Endothelial cell of umbilical vein (primary cell): ENCODE measurements at regions not wholly inside any gene's neighbourhood (a gene's known extent, or its start where the extent isn't known, plus 50 kb on each side); places are given as distances from the start of the nearest gene placed in this dataset.

Source experiments
- BruUV-seq: library from RNA; stranded (reverse); fragments of 400-500 nt; replicated peaks from 2 replicates; lab custom pipeline; 2021; lab: Mats Ljungman, UMichigan
- CTCF ChIA-PET: fragments of 300-600, 350-600 bp; sonication (Branson Sonifier 250); formaldehyde crosslinking; loops from one replicate; lab custom pipeline; 2021; ENCODE audit warnings: antibody characterized with exemption, inconsistent platforms; lab: Charles Lee
- POLR2A ChIA-PET: fragments of 300-600, 350-600 bp; sonication (Branson Sonifier 250); formaldehyde crosslinking; loops from one replicate; lab custom pipeline; 2021; ENCODE audit warnings: antibody characterized with exemption, inconsistent platforms; lab: Charles Lee
- DNase-seq: peaks from one replicate; pipeline ENCODE4 v3.0.0-alpha.2; 2011; ENCODE audit warnings: low read depth, low spot score
- FAIRE-seq: peaks from 2 replicates; lab custom pipeline; 2011; peaks lifted over from hg19 to GRCh38; lab: Jason Lieb, UNC
- H2AFZ ChIP-seq: 2 replicates; pipeline ENCODE4 v1.6.0; 2012; ENCODE audit warnings: low read depth, low read length, control low read depth, inconsistent platforms
- H3K27ac ChIP-seq: 2 replicates; pipeline ENCODE4 v1.5.1; 2011; ENCODE audit warnings: low read depth, mild to moderate bottlenecking, control low read depth, low read length, moderate library complexity; ENCODE audit not compliant: insufficient read depth
- H3K27me3 ChIP-seq, 2 experiments: 2 replicates each; pipeline versions ENCODE4 v1.6.0 to v1.6.1; 2011; ENCODE audit warnings: low read length in 2 of 2, mixed read lengths in 1 of 2; ENCODE audit not compliant: control insufficient read depth in 2 of 2, insufficient read depth in 2 of 2
- H3K36me3 ChIP-seq, 2 experiments: 2 replicates in 1 of 2; 3 replicates in 1 of 2; pipeline ENCODE4 v1.5.1; 2011; ENCODE audit warnings: low read length in 2 of 2, mild to moderate bottlenecking in 1 of 2, moderate library complexity in 1 of 2; ENCODE audit not compliant: control insufficient read depth in 2 of 2, insufficient read depth in 2 of 2; ENCODE audit errors: extremely low read depth in 1 of 2
- H3K4me1 ChIP-seq: 3 replicates; pipeline ENCODE4 v1.5.1; 2011; ENCODE audit warnings: mild to moderate bottlenecking, low read length; ENCODE audit not compliant: control insufficient read depth, insufficient read depth; ENCODE audit errors: extremely low read depth
- H3K4me2 ChIP-seq: 2 replicates; pipeline ENCODE4 v1.6.1; 2011; ENCODE audit warnings: low read length, control low read depth, mixed read lengths; ENCODE audit not compliant: insufficient read depth
- H3K4me3 ChIP-seq, 3 experiments: fragments of 200-600 bp in 1 of 3; sonication (generic), shearing (Covaris generic) in 1 of 3; replicated peaks in 1 of 3; 2 replicates each; pipeline ENCODE4 v1.5.1; 2011 to 2016; ENCODE audit warnings: control low read depth in 3 of 3, low read length in 3 of 3, mild to moderate bottlenecking in 2 of 3, inconsistent platforms in 1 of 3, low read depth in 1 of 3, moderate library complexity in 1 of 3; ENCODE audit not compliant: insufficient read depth in 1 of 3
- H3K79me2 ChIP-seq: 2 replicates; pipeline ENCODE4 v1.6.0; 2012; ENCODE audit warnings: low read length, inconsistent platforms; ENCODE audit not compliant: control insufficient read depth, insufficient read depth
- H3K9ac ChIP-seq: replicated peaks from 2 replicates; pipeline ENCODE3; 2011; ENCODE audit warnings: low read length, control low read depth; ENCODE audit not compliant: insufficient read depth; ENCODE audit errors: extremely low read depth
- H3K9me1 ChIP-seq: replicated peaks from 3 replicates; pipeline ENCODE4 v1.6.0; 2011; ENCODE audit warnings: mild to moderate bottlenecking, low read length; ENCODE audit not compliant: control insufficient read depth, insufficient read depth; ENCODE audit errors: extremely low read depth
- H3K9me3 ChIP-seq: replicated peaks from 2 replicates; pipeline ENCODE4 v1.5.1; 2012; ENCODE audit warnings: low read length, inconsistent platforms; ENCODE audit not compliant: control insufficient read depth, insufficient read depth
- H4K20me1 ChIP-seq: replicated peaks from 2 replicates; pipeline ENCODE3; 2011; ENCODE audit warnings: mild to moderate bottlenecking, low read length; ENCODE audit not compliant: control insufficient read depth, insufficient read depth; ENCODE audit errors: extremely low read depth
- EZH2 ChIP-seq: IDR thresholded peaks from 2 replicates; pipeline ENCODE4 v1.6.1; 2012; ENCODE audit warnings: borderline replicate concordance, low read depth, mild to moderate bottlenecking, moderate library complexity, low read length, inconsistent platforms; ENCODE audit not compliant: severe bottlenecking
- FOS ChIP-seq: IDR thresholded peaks from 2 replicates; pipeline ENCODE4 v1.6.1; 2011; ENCODE audit warnings: mild to moderate bottlenecking, low read length, moderate library complexity, borderline replicate concordance; ENCODE audit not compliant: insufficient read depth
- GATA2 ChIP-seq: IDR thresholded peaks from 2 replicates; pipeline ENCODE4 v1.7.0; 2011; ENCODE audit warnings: low read depth, mild to moderate bottlenecking, moderate library complexity, mixed read lengths, low read length; ENCODE audit not compliant: insufficient read length, insufficient read depth
- JUN ChIP-seq: IDR thresholded peaks from 2 replicates; pipeline ENCODE4 v1.6.1; 2011; ENCODE audit warnings: borderline replicate concordance, low read depth; ENCODE audit not compliant: insufficient read length, insufficient read depth
- MYC ChIP-seq: IDR thresholded peaks from one replicate; pipeline ENCODE4 v1.6.1; 2011; ENCODE audit warnings: mild to moderate bottlenecking, low read depth, low read length
- POLR2A ChIP-seq: IDR thresholded peaks from 2 replicates; pipeline ENCODE4 v1.6.1; 2012; ENCODE audit warnings: low read depth, mild to moderate bottlenecking, control low read depth, low read length
- POLR2AphosphoS5 ChIP-seq: IDR thresholded peaks from 2 replicates; pipeline ENCODE4 v1.6.1; 2012; ENCODE audit warnings: low read depth, mild to moderate bottlenecking, control low read depth, low read length, moderate library complexity; ENCODE audit not compliant: insufficient read depth
- dilution Hi-C: fragments of 300-500 bp; cut with MboI; formaldehyde crosslinking; loops from one replicate; pipeline ENCODE4 v1.15.0; 2019; ENCODE audit warnings: low sequenced_read_pairs; ENCODE audit not compliant: extremely low pct_ligation_motif_present
- intact Hi-C: fragments of 100-400 bp; cut with micrococcal nuclease; formaldehyde crosslinking; loops from one replicate; pipeline ENCODE4 v1.10.0; 2022
- TF ChIP-seq, protein P1 (sequence below): IDR thresholded peaks from 2 replicates; pipeline ENCODE4 v1.6.1; 2011; ENCODE audit not compliant: insufficient read depth, insufficient read length
- TF ChIP-seq, protein P2 (sequence below), 2 donors: IDR thresholded peaks; 1 replicate in 1 of 2; 2 replicates in 1 of 2; pipeline ENCODE4 v1.5.1; 2011; ENCODE audit warnings: low read length in 2 of 2, mild to moderate bottlenecking in 2 of 2, moderate library complexity in 2 of 2, control low read depth in 1 of 2, inconsistent platforms in 1 of 2, low read depth in 1 of 2; ENCODE audit not compliant: insufficient read depth in 1 of 2; ENCODE audit errors: extremely low read depth in 1 of 2

DNA sequence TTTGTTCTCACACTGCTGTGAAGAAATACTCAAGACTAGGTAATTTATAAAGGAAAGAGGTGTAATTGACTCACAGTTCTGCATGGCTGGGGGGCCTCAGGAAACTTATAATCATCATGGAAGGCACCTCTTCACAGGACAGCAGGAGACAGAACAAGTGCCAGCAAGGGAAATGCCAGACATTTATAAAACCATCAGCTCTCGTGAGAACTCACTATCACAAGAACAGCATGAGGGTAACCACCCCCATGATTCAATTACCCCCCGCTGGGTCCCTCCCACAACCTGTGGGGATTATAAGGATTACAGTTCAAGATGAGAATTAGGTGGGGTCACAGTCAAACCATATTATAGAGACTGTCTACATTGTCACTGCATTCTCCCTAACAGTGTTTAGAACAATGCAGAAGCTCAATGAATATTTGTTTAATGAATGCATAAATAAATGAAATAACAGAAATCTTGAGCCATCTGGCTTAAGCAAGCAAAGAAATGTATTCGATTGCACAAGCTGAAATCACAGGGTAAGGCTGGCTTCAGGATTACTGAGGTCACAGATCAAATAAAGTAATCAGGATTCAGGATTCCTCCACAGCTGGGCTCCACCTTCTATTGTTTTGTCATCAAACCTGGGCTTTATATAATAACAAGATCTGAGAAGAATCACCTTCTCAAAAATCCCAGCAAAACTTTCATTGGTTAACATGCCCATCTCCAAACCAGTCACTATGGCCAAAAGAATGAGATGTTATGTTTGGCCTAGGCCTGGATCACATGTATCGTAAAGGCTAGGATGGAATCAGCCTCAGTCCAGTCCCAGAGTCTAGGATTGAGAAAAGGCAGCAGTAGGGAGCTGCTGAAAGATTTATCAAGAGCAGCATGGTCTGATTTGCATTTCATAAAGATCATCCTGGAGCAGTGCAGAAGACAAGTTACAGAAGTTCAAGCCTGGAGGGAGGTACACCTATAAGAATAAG lies 137.8 kb upstream of the UBASH3B start:
- BruUV-seq = no TSS peak
- CTCF ChIA-PET = no interaction called here

More for the DNA sequence above, 137.8 kb upstream of the UBASH3B start:
- Histone ChIP-seq H3K27ac (no peak overlapping the region), H4K20me1 (no peaks in the 10 kb centered on the region), H3K4me1 (no peaks in the 10 kb centered on the region), H3K9me1 (no peaks in the 10 kb centered on the region), H2AFZ (no peak overlapping the region), H3K27me3 (no peaks in the 10 kb centered on the region), H3K9me3 (no peaks in the 10 kb centered on the region), H3K36me3 (no peaks in the 10 kb centered on the region), H3K4me2 (no peak overlapping the region), H3K79me2 (no peaks in the 10 kb centered on the region), H3K9ac (no peak overlapping the region), H3K4me3 (no peak overlapping the region)
- TF ChIP-seq MYC = no peak
- no peak for TF ChIP-seq EZH2
- no peak for TF ChIP-seq FOS
- TF ChIP-seq POLR2A = no peak
- no peak for TF ChIP-seq JUN
- TF ChIP-seq, protein P1, sequence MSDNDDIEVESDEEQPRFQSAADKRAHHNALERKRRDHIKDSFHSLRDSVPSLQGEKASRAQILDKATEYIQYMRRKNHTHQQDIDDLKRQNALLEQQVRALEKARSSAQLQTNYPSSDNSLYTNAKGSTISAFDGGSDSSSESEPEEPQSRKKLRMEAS = no peak
- no peak for TF ChIP-seq GATA2
- TF ChIP-seq POLR2AphosphoS5 = no peak
- TF ChIP-seq, protein P2, sequence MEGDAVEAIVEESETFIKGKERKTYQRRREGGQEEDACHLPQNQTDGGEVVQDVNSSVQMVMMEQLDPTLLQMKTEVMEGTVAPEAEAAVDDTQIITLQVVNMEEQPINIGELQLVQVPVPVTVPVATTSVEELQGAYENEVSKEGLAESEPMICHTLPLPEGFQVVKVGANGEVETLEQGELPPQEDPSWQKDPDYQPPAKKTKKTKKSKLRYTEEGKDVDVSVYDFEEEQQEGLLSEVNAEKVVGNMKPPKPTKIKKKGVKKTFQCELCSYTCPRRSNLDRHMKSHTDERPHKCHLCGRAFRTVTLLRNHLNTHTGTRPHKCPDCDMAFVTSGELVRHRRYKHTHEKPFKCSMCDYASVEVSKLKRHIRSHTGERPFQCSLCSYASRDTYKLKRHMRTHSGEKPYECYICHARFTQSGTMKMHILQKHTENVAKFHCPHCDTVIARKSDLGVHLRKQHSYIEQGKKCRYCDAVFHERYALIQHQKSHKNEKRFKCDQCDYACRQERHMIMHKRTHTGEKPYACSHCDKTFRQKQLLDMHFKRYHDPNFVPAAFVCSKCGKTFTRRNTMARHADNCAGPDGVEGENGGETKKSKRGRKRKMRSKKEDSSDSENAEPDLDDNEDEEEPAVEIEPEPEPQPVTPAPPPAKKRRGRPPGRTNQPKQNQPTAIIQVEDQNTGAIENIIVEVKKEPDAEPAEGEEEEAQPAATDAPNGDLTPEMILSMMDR (IDR thresholded peaks at IDR 0.05; ENCODE audit: extremely low read depth in 1 of 2, insufficient read depth in 1 of 2, low read depth in 1 of 2, low read length in 2 of 2) = no peak
- intact Hi-C loops (no loop called here), dilution Hi-C loops (no loop called here)
- POLR2A ChIA-PET = no interaction called here
- DNase-seq (no peak), FAIRE-seq (no peak)
